GM13977 (cell line): ENCODE measurements at regions not wholly inside any gene's neighbourhood (a gene's known extent, or its start where the extent isn't known, plus 50 kb on each side); places are given as distances from the start of the nearest gene placed in this dataset.
"Not testable (repeated sequence)": the region's sequence is repeated elsewhere in the genome, so short reads cannot be mapped to it uniquely, and the experiment has no call there.

Experiments
- DNase-seq: peaks from one replicate; pipeline ENCODE4 v3.0.0; 2012; ENCODE audit warnings: low spot score
- CTCF ChIP-seq: IDR thresholded peaks from 2 replicates; pipeline ENCODE4 v1.5.1; 2012; ENCODE audit warnings: mild to moderate bottlenecking, control low read depth; ENCODE audit not compliant: insufficient read depth; ENCODE audit errors: extremely low read depth, missing control alignments
- in situ Hi-C: fragments of 300-500 bp; cut with MboI; formaldehyde crosslinking; loops from one replicate; pipeline ENCODE4 v1.12.0; 2022; ENCODE audit warnings: low sequenced_read_pairs, low pct_unique_long_range_greater_than_20kb, mixed read lengths, inconsistent platforms; ENCODE audit not compliant: unreplicated experiment

- in situ Hi-C loops = no loop called here
- TF ChIP-seq CTCF = no peak
- no peak for DNase-seq
These were observed 487.0 kb upstream of the PTCHD4 start for GRCh38 chr6:48597951-48598350.

- no peak for DNase-seq
- in situ Hi-C loops = no loop called here
These were observed 485.8 kb upstream of the PTCHD4 start for GRCh38 chr6:48596830-48597229.

GRCh38 chr6:48591158-48591557 lies 480.2 kb upstream of the PTCHD4 start:
- in situ Hi-C loops, DNase-seq: not testable (repeated sequence)

More at GRCh38 chr6:48596830-48597229, 485.8 kb upstream of the PTCHD4 start:
- no peak for TF ChIP-seq CTCF

GRCh38 chr6:48584846-48585245 lies 473.8 kb upstream of the PTCHD4 start:
- no peak for TF ChIP-seq CTCF
- DNase-seq = no peak
- in situ Hi-C loops = no loop called here

- in situ Hi-C loops = no loop called here
- DNase-seq = no peak
- TF ChIP-seq CTCF = no peak
These were observed 459.7 kb upstream of the PTCHD4 start for GRCh38 chr6:48570656-48571055.

GRCh38 chr6:48568856-48569255 lies 457.9 kb upstream of the PTCHD4 start:
- no peak for TF ChIP-seq CTCF
- no peak for DNase-seq
- in situ Hi-C loops = no loop called here

- DNase-seq = no peak
- in situ Hi-C loops = no loop called here
- TF ChIP-seq CTCF = no peak
These were observed 456.0 kb upstream of the PTCHD4 start for GRCh38 chr6:48567016-48567415.
